CD4-positive, alpha-beta memory T cell (primary cell): ENCODE measurements at regions not wholly inside any gene's neighbourhood (a gene's known extent, or its start where the extent isn't known, plus 50 kb on each side); places are given as distances from the start of the nearest gene placed in this dataset.

Experiments used
- CTCF ChIA-PET: fragments of 350-600 bp; sonication (Branson Sonifier 250); formaldehyde crosslinking; loops from one replicate; lab custom pipeline; 2021; ENCODE audit warnings: inconsistent platforms; ENCODE audit not compliant: partially characterized antibody; lab: Charles Lee
- POLR2A ChIA-PET: fragments of 350-600 bp; sonication (Branson Sonifier 250); formaldehyde crosslinking; loops from one replicate; lab custom pipeline; 2021; ENCODE audit not compliant: partially characterized antibody; lab: Charles Lee
- DNase-seq, 5 donors: peaks; one replicate each; pipeline versions ENCODE4 v3.0.0 to v3.0.0-alpha.2; 2020 to 2022; ENCODE audit warnings: mixed read lengths in 1 of 5
- H3K27ac ChIP-seq: one replicate; pipeline ENCODE4 v1.7.0; 2013; ENCODE audit warnings: low read depth, low read length
- H3K27me3 ChIP-seq: 2 replicates; pipeline ENCODE4 v1.7.0; 2013; ENCODE audit warnings: mild to moderate bottlenecking, low read length, moderate library complexity; ENCODE audit not compliant: insufficient read depth
- H3K36me3 ChIP-seq: 2 replicates; pipeline ENCODE4 v1.7.0; 2013; ENCODE audit warnings: mild to moderate bottlenecking, low read length, moderate library complexity; ENCODE audit not compliant: insufficient read depth
- H3K4me1 ChIP-seq: 2 replicates; pipeline ENCODE4 v1.7.0; 2013; ENCODE audit warnings: mild to moderate bottlenecking, low read length, moderate library complexity; ENCODE audit not compliant: insufficient read depth
- H3K4me3 ChIP-seq, 2 donors: one replicate each; pipeline ENCODE4 v1.7.0; 2013; ENCODE audit warnings: low read length in 2 of 2, mild to moderate bottlenecking in 1 of 2
- H3K9me3 ChIP-seq, 2 donors: one replicate each; pipeline ENCODE4 v1.7.0; 2013; ENCODE audit warnings: low read length in 2 of 2, control low read depth in 1 of 2; ENCODE audit not compliant: control insufficient read depth in 1 of 2
- H3K27ac Mint-ChIP-seq, 7 donors: one replicate each; pipeline ENCODE4 v1.8.0; 2020 to 2021; ENCODE audit warnings: mixed read lengths in 7 of 7, mild to moderate bottlenecking in 6 of 7, inconsistent platforms in 3 of 7, moderate library complexity in 3 of 7
- H3K27me3 Mint-ChIP-seq, 2 donors: one replicate each; pipeline ENCODE4 v1.8.0; 2020 to 2021; ENCODE audit warnings: mixed read lengths in 2 of 2
- H3K36me3 Mint-ChIP-seq, 2 donors: one replicate each; pipeline ENCODE4 v1.8.0; 2020 to 2021; ENCODE audit warnings: mixed read lengths in 2 of 2, inconsistent platforms in 1 of 2, mild to moderate bottlenecking in 1 of 2
- H3K4me1 Mint-ChIP-seq, 4 donors: one replicate each; pipeline ENCODE4 v1.8.0; 2020 to 2021; ENCODE audit warnings: mixed read lengths in 4 of 4, mild to moderate bottlenecking in 1 of 4
- H3K4me3 Mint-ChIP-seq, 8 donors: one replicate each; pipeline ENCODE4 v1.8.0; 2020 to 2021; ENCODE audit warnings: mixed read lengths in 8 of 8, mild to moderate bottlenecking in 7 of 8, moderate library complexity in 6 of 8, inconsistent platforms in 3 of 8
- H3K9me3 Mint-ChIP-seq, 8 donors: one replicate each; pipeline ENCODE4 v1.8.0; 2020 to 2021; ENCODE audit warnings: mixed read lengths in 8 of 8, mild to moderate bottlenecking in 5 of 8, inconsistent platforms in 3 of 8, moderate library complexity in 1 of 8
- intact Hi-C: fragments of 100-400 bp; cut with micrococcal nuclease; formaldehyde crosslinking; loops from one replicate; pipeline ENCODE4 v1.15.1; 2023

DNA sequence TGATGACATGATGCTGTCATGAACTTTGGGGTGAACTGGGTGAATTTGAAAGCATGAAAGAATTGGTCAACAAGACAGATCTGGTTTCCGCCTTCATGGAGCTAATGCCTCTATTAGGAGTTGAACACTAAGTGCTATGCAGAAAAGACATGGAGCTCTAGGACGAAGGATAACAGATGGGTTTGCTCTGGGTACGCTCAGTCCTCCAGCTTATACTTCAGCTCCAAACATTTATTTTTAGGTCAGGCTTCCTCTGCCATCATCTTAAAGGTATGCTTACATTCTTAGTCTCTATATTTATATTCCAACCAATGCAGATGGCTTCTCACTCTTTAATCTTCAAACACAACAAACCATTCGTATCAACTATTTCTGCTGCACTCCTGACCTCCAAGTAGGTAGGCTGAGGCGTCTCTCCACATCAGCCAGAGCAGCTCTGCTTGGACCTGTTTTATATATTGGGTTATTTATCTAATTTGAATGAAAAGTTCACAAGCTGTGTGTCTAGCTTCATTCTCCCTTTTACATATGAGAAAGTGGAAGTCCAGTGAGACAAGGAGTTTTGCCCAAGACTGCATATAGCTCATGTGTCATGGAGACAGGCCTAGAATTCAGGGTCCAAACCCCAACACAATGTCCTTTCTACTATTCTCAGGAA is 226.3 kb downstream of the SPTSSA start:
- Histone ChIP-seq H3K36me3 (no peaks in the 10 kb centered on the region), H3K4me3 (no peak overlapping the region), H3K4me1 (no peaks in the 10 kb centered on the region), H3K27ac (no peak overlapping the region), H3K27me3 (no peaks in the 10 kb centered on the region), H3K9me3 (no peaks in the 10 kb centered on the region)
- intact Hi-C loops: no loop called here
- Mint-ChIP-seq H3K9me3 (peaks cover 0 to 3% (median 0%) of the 10 kb centered on the region in 8 donors), H3K4me1 (no peaks in the 10 kb centered on the region), H3K36me3 (no peaks in the 10 kb centered on the region), H3K4me3 (no peak overlapping the region), H3K27ac (no peak overlapping the region), H3K27me3 (peaks cover under 1 to 1% of the 10 kb centered on the region in 2 donors)
- no peak for DNase-seq
- ChIA-PET POLR2A (no interaction called here), CTCF (interaction anchor here (1.1 to 2.4 kb wide), 3 partner anchors 11 to 395 kb away, joined by 3 to 7 read pairs (median 3); no protein-coding TSS in a partner anchor)

DNA sequence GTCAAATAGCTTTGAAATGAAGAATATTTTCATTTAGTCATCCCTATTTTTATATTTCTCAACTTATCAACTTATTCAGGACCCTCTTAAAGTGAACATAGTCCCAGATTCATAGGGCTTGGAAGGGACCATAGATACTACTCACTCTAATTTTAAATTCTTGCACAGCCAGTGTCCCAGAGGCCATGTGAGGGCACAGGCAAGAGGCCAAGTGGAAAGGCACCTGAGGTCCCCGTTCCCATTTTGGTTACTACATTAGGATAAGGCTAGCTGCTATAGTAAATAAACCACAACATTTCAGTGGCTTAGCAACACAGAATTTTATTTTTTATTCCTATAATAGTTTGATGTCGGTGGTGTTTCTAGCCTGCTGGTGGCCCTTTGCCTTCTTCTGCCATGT is 227.8 kb downstream of the SPTSSA start:
- Histone ChIP-seq H3K36me3 (no peaks in the 10 kb centered on the region), H3K27me3 (no peaks in the 10 kb centered on the region), H3K27ac (no peak overlapping the region), H3K4me3 (no peak overlapping the region), H3K4me1 (no peaks in the 10 kb centered on the region), H3K9me3 (no peaks in the 10 kb centered on the region)
- H3K27me3 Mint-ChIP-seq: peaks cover 0 to 2% of the 10 kb centered on the region in 2 donors
- no peak overlapping the region for H3K4me3 Mint-ChIP-seq
- H3K27ac Mint-ChIP-seq: no peak overlapping the region
- ChIA-PET POLR2A (no interaction called here), CTCF (interaction anchor here (2.0 to 2.4 kb wide), 2 partner anchors 394 to 396 kb away, joined by 4 to 7 read pairs; no protein-coding TSS in a partner anchor)
- no peaks in the 10 kb centered on the region for H3K4me1 Mint-ChIP-seq
- DNase-seq: no peak
- intact Hi-C loops: no loop called here
- no peaks in the 10 kb centered on the region for H3K36me3 Mint-ChIP-seq
- H3K9me3 Mint-ChIP-seq: peaks cover 0 to 3% (median 0%) of the 10 kb centered on the region in 8 donors

DNA sequence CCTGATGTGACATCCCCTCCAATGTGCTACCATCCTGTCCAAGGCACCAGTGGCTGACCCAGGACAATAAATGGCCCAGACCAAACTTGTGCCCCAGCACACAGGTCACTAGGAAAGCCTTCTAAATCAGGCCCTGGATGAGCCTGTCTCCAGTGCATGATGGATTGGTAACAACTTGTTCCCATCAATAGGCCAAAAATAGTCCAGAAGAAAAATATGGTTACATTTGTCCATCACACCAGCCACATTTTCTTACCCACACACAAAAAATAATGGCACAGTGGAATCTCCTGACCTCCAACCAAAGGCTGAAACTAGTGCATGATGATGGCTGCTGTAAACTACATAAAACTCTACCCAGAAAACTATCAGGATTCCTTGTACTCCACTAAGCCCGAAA is 228.4 kb downstream of the SPTSSA start:
- CTCF ChIA-PET: interaction anchor here (2.0 to 2.4 kb wide), 2 partner anchors 393 to 395 kb away, joined by 4 to 7 read pairs; no protein-coding TSS in a partner anchor
- no peaks in the 10 kb centered on the region for H3K36me3 Mint-ChIP-seq
- Histone ChIP-seq H3K27ac (no peak overlapping the region), H3K9me3 (no peaks in the 10 kb centered on the region), H3K27me3 (no peaks in the 10 kb centered on the region), H3K4me1 (no peaks in the 10 kb centered on the region), H3K4me3 (no peak overlapping the region), H3K36me3 (no peaks in the 10 kb centered on the region)
- H3K4me3 Mint-ChIP-seq: no peak overlapping the region
- DNase-seq: no peak
- H3K4me1 Mint-ChIP-seq: no peaks in the 10 kb centered on the region
- intact Hi-C loops: no loop called here
- H3K27ac Mint-ChIP-seq: no peak overlapping the region
- H3K9me3 Mint-ChIP-seq: peaks cover 0 to 3% (median 0%) of the 10 kb centered on the region in 8 donors
- POLR2A ChIA-PET: no interaction called here
- peaks cover 0 to 2% of the 10 kb centered on the region in 2 donors for H3K27me3 Mint-ChIP-seq

DNA sequence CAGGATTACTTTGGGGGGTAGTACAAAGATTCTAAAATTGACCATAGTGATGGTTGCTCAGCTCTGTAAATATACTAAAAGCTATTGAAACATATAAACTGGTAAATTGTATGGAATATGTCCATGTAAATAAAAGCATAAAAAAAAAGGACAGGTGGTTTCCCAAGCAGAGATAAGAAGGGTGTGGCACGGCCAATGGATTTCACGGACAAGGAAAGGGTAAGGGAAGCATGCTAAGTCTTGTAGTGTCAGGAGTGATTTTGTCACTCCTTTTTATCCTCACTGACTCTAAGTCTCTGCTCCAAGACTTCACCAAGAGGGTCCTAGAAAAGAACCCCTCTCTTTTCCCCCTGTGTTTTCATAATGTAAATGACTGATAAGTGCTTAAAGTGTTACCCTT is 229.2 kb downstream of the SPTSSA start:
- peaks cover 2 to 6% (median 4%) of the 10 kb centered on the region in 4 donors for H3K4me1 Mint-ChIP-seq
- peaks cover 0 to 3% (median 0%) of the 10 kb centered on the region in 8 donors for H3K9me3 Mint-ChIP-seq
- H3K4me3 Mint-ChIP-seq: no peak overlapping the region
- Histone ChIP-seq H3K4me3 (no peak overlapping the region), H3K4me1 (peaks cover 1% of the 10 kb centered on the region), H3K27ac (no peak overlapping the region), H3K9me3 (no peaks in the 10 kb centered on the region), H3K36me3 (no peaks in the 10 kb centered on the region), H3K27me3 (no peaks in the 10 kb centered on the region)
- ChIA-PET CTCF (interaction anchor here (1.5 kb wide), 1 partner anchor 392 kb away, joined by 4 read pairs; no protein-coding TSS in a partner anchor), POLR2A (no interaction called here)
- intact Hi-C loops: no loop called here
- no peak for DNase-seq
- peaks cover 0 to 5% of the 10 kb centered on the region in 2 donors for H3K27me3 Mint-ChIP-seq
- no peaks in the 10 kb centered on the region for H3K36me3 Mint-ChIP-seq
- no peak overlapping the region for H3K27ac Mint-ChIP-seq

DNA sequence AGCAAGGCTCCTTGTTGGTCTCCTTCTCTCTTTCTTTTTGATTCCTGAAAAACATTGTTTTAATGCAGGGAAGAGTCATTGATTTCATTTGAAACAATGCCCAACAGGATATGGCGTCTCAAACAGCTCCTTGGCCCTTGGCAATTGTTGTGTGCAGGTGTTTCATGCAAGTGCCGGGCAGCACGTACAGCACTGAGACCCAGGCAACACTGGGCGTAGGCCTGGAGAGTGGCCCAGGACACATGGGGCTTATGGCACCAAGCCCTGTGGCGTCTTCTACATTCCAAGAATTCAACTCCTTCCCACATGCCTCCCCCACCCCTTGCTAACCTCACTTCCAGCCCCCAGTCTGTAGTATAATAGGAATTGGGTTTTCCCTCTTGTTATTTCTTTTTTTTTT is 230.4 kb downstream of the SPTSSA start:
- H3K4me1 ChIP-seq: peaks cover 4% of the 10 kb centered on the region
- no peaks in the 10 kb centered on the region for H3K9me3 ChIP-seq
- H3K36me3 ChIP-seq: no peaks in the 10 kb centered on the region
- ChIA-PET POLR2A (no interaction called here), CTCF (interaction anchor here (1.5 kb wide), 1 partner anchor 391 kb away, joined by 4 read pairs; no protein-coding TSS in a partner anchor)
- no peak overlapping the region for H3K27ac Mint-ChIP-seq
- no peak overlapping the region for H3K4me3 ChIP-seq
- H3K9me3 Mint-ChIP-seq: peaks cover 0 to 3% (median 0%) of the 10 kb centered on the region in 8 donors
- no peak for DNase-seq
- no peaks in the 10 kb centered on the region for H3K27me3 ChIP-seq
- no peaks in the 10 kb centered on the region for H3K36me3 Mint-ChIP-seq
- H3K27ac ChIP-seq: no peak overlapping the region
- peaks cover 0 to 5% of the 10 kb centered on the region in 2 donors for H3K27me3 Mint-ChIP-seq
- H3K4me1 Mint-ChIP-seq: peaks cover 3 to 8% (median 6%) of the 10 kb centered on the region in 4 donors
- intact Hi-C loops: no loop called here
- H3K4me3 Mint-ChIP-seq: no peak overlapping the region

DNA sequence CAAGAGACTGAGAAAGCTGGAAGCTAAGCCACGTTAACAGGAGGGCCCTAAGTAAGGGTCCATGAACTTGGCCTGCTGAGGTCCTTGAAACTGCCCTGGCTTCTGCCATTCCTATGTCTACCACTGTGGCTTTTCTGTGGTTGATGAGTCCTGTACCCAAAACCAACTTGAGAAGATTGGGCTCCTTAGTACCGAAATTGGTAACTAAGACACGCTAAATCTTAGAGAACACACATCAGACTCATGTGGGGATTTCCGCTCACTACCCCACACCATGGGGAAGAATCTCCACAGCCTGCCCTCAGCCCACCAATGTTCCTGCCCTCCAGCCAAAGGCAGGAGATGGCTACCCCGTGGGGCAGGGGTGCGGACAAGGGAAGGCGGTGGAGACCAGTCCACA is 232.9 kb downstream of the SPTSSA start:
- Mint-ChIP-seq H3K36me3 (no peaks in the 10 kb centered on the region), H3K9me3 (no peaks in the 10 kb centered on the region), H3K27me3 (peaks cover 0 to 5% of the 10 kb centered on the region in 2 donors), H3K4me3 (no peak overlapping the region), H3K4me1 (peaks cover 3 to 8% (median 6%) of the 10 kb centered on the region in 4 donors), H3K27ac (no peak overlapping the region)
- POLR2A ChIA-PET: no interaction called here
- Histone ChIP-seq H3K9me3 (no peaks in the 10 kb centered on the region), H3K27ac (no peak overlapping the region), H3K27me3 (no peaks in the 10 kb centered on the region), H3K4me3 (no peak overlapping the region), H3K4me1 (peaks cover 4% of the 10 kb centered on the region), H3K36me3 (no peaks in the 10 kb centered on the region)
- CTCF ChIA-PET: interaction anchor here (0.6 to 3.5 kb wide), 10 partner anchors 9 to 436 kb away, joined by 3 to 48 read pairs (median 4); no protein-coding TSS in a partner anchor
- no peak for DNase-seq
- intact Hi-C loops: loop anchor here (5.0 kb wide), 1 partner anchor 752 kb away; no protein-coding TSS in a partner anchor

DNA sequence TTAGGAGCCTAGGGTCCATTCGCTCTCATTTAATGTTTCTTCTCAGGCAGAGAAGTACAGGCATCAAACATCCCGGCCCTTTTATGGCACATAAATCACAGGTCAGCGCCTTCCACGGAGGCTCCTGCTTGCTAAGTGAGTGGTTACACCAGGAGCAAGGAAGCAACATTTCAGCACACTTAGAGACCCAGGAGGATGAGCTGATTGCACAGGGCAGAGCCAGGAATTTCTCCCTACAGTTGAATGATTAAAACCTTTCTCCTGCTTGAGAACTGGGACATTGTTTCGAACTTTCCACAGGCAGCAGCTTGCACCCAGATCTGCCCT is 233.4 kb downstream of the SPTSSA start:
- intact Hi-C loops: loop anchor here (1.0 to 5.0 kb wide), 2 partner anchors 393 to 751 kb away; no protein-coding TSS in a partner anchor
- no peaks in the 10 kb centered on the region for H3K27me3 ChIP-seq
- no peaks in the 10 kb centered on the region for H3K36me3 ChIP-seq
- no peak for DNase-seq
- POLR2A ChIA-PET: no interaction called here
- H3K9me3 Mint-ChIP-seq: no peaks in the 10 kb centered on the region
- H3K27ac ChIP-seq: no peak overlapping the region
- no peak overlapping the region for H3K4me3 Mint-ChIP-seq
- H3K4me1 ChIP-seq: peaks cover 4% of the 10 kb centered on the region
- H3K36me3 Mint-ChIP-seq: no peaks in the 10 kb centered on the region
- peaks cover 0 to 5% of the 10 kb centered on the region in 2 donors for H3K27me3 Mint-ChIP-seq
- CTCF ChIA-PET: interaction anchor here (0.6 to 3.5 kb wide), 13 partner anchors 9 to 436 kb away, joined by 3 to 48 read pairs (median 4); no protein-coding TSS in a partner anchor
- H3K4me1 Mint-ChIP-seq: peaks cover 3 to 8% (median 6%) of the 10 kb centered on the region in 4 donors
- H3K27ac Mint-ChIP-seq: no peak overlapping the region
- no peaks in the 10 kb centered on the region for H3K9me3 ChIP-seq
- H3K4me3 ChIP-seq: no peak overlapping the region
